H1 (cell line): ENCODE measurements at regions not wholly inside any gene's neighbourhood (a gene's known extent, or its start where the extent isn't known, plus 50 kb on each side); places are given as distances from the start of the nearest gene placed in this dataset.

Source experiments
- CTCF ChIP-seq, 3 experiments: IDR thresholded peaks; 1 replicate in 2 of 3; 2 replicates in 1 of 3; pipeline versions ENCODE4 v1.5.1 to v1.6.1; 2011; ENCODE audit warnings: low read length in 3 of 3, mild to moderate bottlenecking in 3 of 3, inconsistent platforms in 2 of 3, low read depth in 1 of 3, moderate library complexity in 1 of 3; ENCODE audit not compliant: insufficient read depth in 1 of 3; ENCODE audit errors: control extremely low read depth in 1 of 3
- SP2 ChIP-seq: IDR thresholded peaks from 2 replicates; pipeline ENCODE4 v1.6.1; 2012; ENCODE audit warnings: mild to moderate bottlenecking, low read length, inconsistent platforms
- ZNF274 ChIP-seq: IDR thresholded peaks from 2 replicates; pipeline ENCODE4 v1.7.0; 2012; ENCODE audit warnings: low read length, borderline replicate concordance; ENCODE audit errors: extremely low read depth

DNA sequence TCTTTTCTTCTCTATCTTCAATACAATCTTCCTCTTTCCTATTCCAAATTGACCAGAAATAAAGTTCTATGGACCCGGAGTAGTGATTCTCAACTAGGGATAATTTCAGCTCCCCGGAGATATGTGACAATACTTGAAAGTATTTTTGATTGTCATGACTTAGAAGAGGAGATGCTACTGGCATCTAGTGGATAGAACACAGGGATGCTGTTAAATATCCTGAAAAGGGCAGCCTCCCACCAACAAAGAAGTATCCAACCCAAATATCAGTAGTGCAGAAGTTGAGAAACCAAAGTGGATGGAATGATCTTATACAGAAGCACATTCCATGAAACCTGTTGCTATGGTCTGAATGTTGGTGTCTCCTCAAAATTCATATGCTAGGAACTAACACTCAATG is 65.7 kb upstream of the NDST3 start:
- TF ChIP-seq ZNF274 (no peak), CTCF (IDR thresholded peaks at IDR 0.05; ENCODE audit: control extremely low read depth in 1 of 3, insufficient read depth in 1 of 3, low read depth in 1 of 3, low read length in 3 of 3) (no peak; a peak in 1 of 4 replicates), SP2 (no peak)
